CD14-positive monocyte (primary cell): ENCODE measurements at regions not wholly inside any gene's neighbourhood (a gene's known extent, or its start where the extent isn't known, plus 50 kb on each side); places are given as distances from the start of the nearest gene placed in this dataset.

Source experiments
- DNase-seq, 3 donors: peaks; one replicate each; pipeline ENCODE4 v3.0.0-alpha.2; 2011 to 2022
- H2AFZ ChIP-seq: 2 replicates; pipeline ENCODE4 v1.6.0; 2012; ENCODE audit warnings: mild to moderate bottlenecking, low read depth, low read length, inconsistent platforms; ENCODE audit not compliant: insufficient read depth, poor library complexity, severe bottlenecking
- H3K27ac ChIP-seq, 2 donors: 1 replicate in 1 of 2; 2 replicates in 1 of 2; pipeline ENCODE4 v1.5.1; 2012 to 2013; ENCODE audit warnings: low read length in 2 of 2, control low read depth in 1 of 2, inconsistent platforms in 1 of 2, low read depth in 1 of 2, mild to moderate bottlenecking in 1 of 2
- H3K27me3 ChIP-seq, 2 donors: one replicate each; pipeline versions ENCODE4 v1.6.0 to v1.6.1; 2011 to 2013; ENCODE audit warnings: low read length in 2 of 2; ENCODE audit not compliant: control insufficient read depth in 2 of 2, insufficient read depth in 2 of 2
- H3K36me3 ChIP-seq, 2 donors: replicated peaks in 1 of 2; 1 replicate in 1 of 2; 2 replicates in 1 of 2; pipeline versions ENCODE4 v1.5.1 to v1.6.1; 2012 to 2013; ENCODE audit warnings: low read length in 2 of 2, control low read depth in 1 of 2, inconsistent platforms in 1 of 2, mild to moderate bottlenecking in 1 of 2; ENCODE audit not compliant: insufficient read depth in 2 of 2, control insufficient read depth in 1 of 2
- H3K4me1 ChIP-seq, 2 donors: 1 replicate in 1 of 2; 2 replicates in 1 of 2; pipeline versions ENCODE4 v1.5.1 to v1.6.1; 2012 to 2013; ENCODE audit warnings: low read length in 2 of 2, control low read depth in 1 of 2, inconsistent platforms in 1 of 2, mild to moderate bottlenecking in 1 of 2, moderate library complexity in 1 of 2; ENCODE audit not compliant: insufficient read depth in 2 of 2, control insufficient read depth in 1 of 2
- H3K4me2 ChIP-seq: replicated peaks from 2 replicates; pipeline ENCODE3; 2012; ENCODE audit warnings: low read length, moderate library complexity, mild to moderate bottlenecking; ENCODE audit not compliant: poor library complexity, severe bottlenecking; ENCODE audit errors: extremely low read depth
- H3K4me3 ChIP-seq, 3 experiments: fragments of 200-600 bp in 1 of 3; sonication (generic) in 1 of 3; replicated peaks in 1 of 3; 1 replicate in 2 of 3; 2 replicates in 1 of 3; pipeline ENCODE4 v1.5.1; 2011 to 2013; ENCODE audit warnings: low read length in 3 of 3, mild to moderate bottlenecking in 3 of 3, control low read depth in 2 of 3, low read depth in 2 of 3, inconsistent platforms in 1 of 3, moderate library complexity in 1 of 3
- H3K79me2 ChIP-seq: 2 replicates; pipeline ENCODE4 v1.6.0; 2012; ENCODE audit warnings: mild to moderate bottlenecking, control low read depth, inconsistent platforms, low read length, moderate library complexity; ENCODE audit not compliant: insufficient read depth
- H3K9ac ChIP-seq: 2 replicates; pipeline ENCODE4 v1.6.0; 2017; ENCODE audit warnings: low read length, mild to moderate bottlenecking; ENCODE audit not compliant: insufficient read depth, poor library complexity, severe bottlenecking
- H3K9me3 ChIP-seq, 2 donors: replicated peaks in 1 of 2; 1 replicate in 1 of 2; 2 replicates in 1 of 2; pipeline versions ENCODE4 v1.5.1 to v1.6.1; 2012 to 2013; ENCODE audit warnings: low read length in 2 of 2, control low read depth in 1 of 2; ENCODE audit not compliant: control insufficient read depth in 1 of 2, insufficient read depth in 1 of 2
- H4K20me1 ChIP-seq: 2 replicates; pipeline ENCODE4 v1.6.0; 2012; ENCODE audit warnings: mild to moderate bottlenecking, low read length, control low read depth, moderate library complexity; ENCODE audit not compliant: insufficient read depth
- H3K27ac Mint-ChIP-seq, 7 donors: one replicate each; pipeline ENCODE4 v1.8.0; 2020; ENCODE audit warnings: mild to moderate bottlenecking in 7 of 7, mixed read lengths in 7 of 7, moderate library complexity in 6 of 7, inconsistent platforms in 2 of 7
- H3K27me3 Mint-ChIP-seq, 3 donors: one replicate each; pipeline ENCODE4 v1.8.0; 2021 to 2022; ENCODE audit warnings: low read depth in 3 of 3, mild to moderate bottlenecking in 3 of 3, mixed read lengths in 3 of 3, moderate library complexity in 3 of 3, inconsistent platforms in 1 of 3
- H3K36me3 Mint-ChIP-seq, 2 donors: one replicate each; pipeline ENCODE4 v1.8.0; 2020; ENCODE audit warnings: mixed read lengths in 2 of 2, inconsistent platforms in 1 of 2, mild to moderate bottlenecking in 1 of 2
- H3K4me1 Mint-ChIP-seq: one replicate; pipeline ENCODE4 v1.8.0; 2020; ENCODE audit warnings: mild to moderate bottlenecking, mixed read lengths
- H3K4me3 Mint-ChIP-seq, 2 donors: one replicate each; pipeline ENCODE4 v1.8.0; 2020; ENCODE audit warnings: mild to moderate bottlenecking in 2 of 2, mixed read lengths in 2 of 2, moderate library complexity in 1 of 2
- H3K9me3 Mint-ChIP-seq, 7 donors: one replicate each; pipeline ENCODE4 v1.8.0; 2020 to 2022; ENCODE audit warnings: mixed read lengths in 7 of 7, mild to moderate bottlenecking in 6 of 7, moderate library complexity in 6 of 7, inconsistent platforms in 2 of 7
- CTCF ChIP-seq: fragments of 200-600 bp; IDR thresholded peaks from one replicate; pipeline ENCODE4 v1.8.0; 2022; ENCODE audit warnings: antibody characterized with exemption, mild to moderate bottlenecking
- WGBS: methylation state at CpG from one replicate; pipeline ENCODE4 v1.1.5; 2013; ENCODE audit warnings: missing lambda C conversion rate; ENCODE audit not compliant: insufficient coverage; 5-methylcytosine and 5-hydroxymethylcytosine counted together
- intact Hi-C, 2 donors: fragments of 100-400 bp; cut with micrococcal nuclease; formaldehyde crosslinking; loops; one replicate each; pipeline versions ENCODE4 v1.15.0 to v1.15.1; 2023

- H3K79me2 ChIP-seq, result no peaks in the 10 kb centered on the region
- peaks cover 0 to 3% (median 2%) of the 10 kb centered on the region in 7 donors for H3K9me3 Mint-ChIP-seq
Observed at GRCh38 chr2:133884739-133885381, 316.6 kb upstream of the NCKAP5 start.

GRCh38 chr2:133885847-133886246, 317.6 kb upstream of the NCKAP5 start:
- Histone ChIP-seq H3K4me3 (no peak overlapping the region), H4K20me1 (no peaks in the 10 kb centered on the region), H3K4me1 (no peaks in the 10 kb centered on the region), H3K4me2 (no peak overlapping the region), H3K9ac (no peak overlapping the region), H3K27ac (no peak overlapping the region), H3K27me3 (no peaks in the 10 kb centered on the region), H2AFZ (no peak overlapping the region), H3K36me3 (no peaks in the 10 kb centered on the region), H3K9me3 (no peaks in the 10 kb centered on the region), H3K79me2 (no peaks in the 10 kb centered on the region)
- WGBS, result 46% methylated on average over 5 of the region's 5 CpGs
- no peak overlapping the region for H3K4me3 Mint-ChIP-seq
- intact Hi-C loops, result no loop called here
- no peak for TF ChIP-seq CTCF
- peaks cover 4 to 16% (median 6%) of the 10 kb centered on the region in 3 donors for H3K27me3 Mint-ChIP-seq
- no peak overlapping the region for H3K27ac Mint-ChIP-seq
- no peak for DNase-seq
- no peaks in the 10 kb centered on the region for H3K36me3 Mint-ChIP-seq
- H3K9me3 Mint-ChIP-seq, result peaks cover 0 to 3% (median 2%) of the 10 kb centered on the region in 7 donors
- H3K4me1 Mint-ChIP-seq, result no peaks in the 10 kb centered on the region

More at GRCh38 chr2:133884739-133885381, 316.6 kb upstream of the NCKAP5 start:
- H3K4me1 ChIP-seq, result no peaks in the 10 kb centered on the region
- no peaks in the 10 kb centered on the region for H3K4me1 Mint-ChIP-seq
- H3K27me3 ChIP-seq, result no peaks in the 10 kb centered on the region
- TF ChIP-seq CTCF, result no peak
- H2AFZ ChIP-seq, result no peak overlapping the region
- H3K9me3 ChIP-seq, result no peaks in the 10 kb centered on the region
- DNase-seq, result no peak
- no peaks in the 10 kb centered on the region for H3K36me3 Mint-ChIP-seq
- H3K36me3 ChIP-seq, result no peaks in the 10 kb centered on the region
- no peak overlapping the region for H3K9ac ChIP-seq
- H3K4me3 ChIP-seq, result no peak overlapping the region
- H4K20me1 ChIP-seq, result no peaks in the 10 kb centered on the region
- H3K4me3 Mint-ChIP-seq, result no peak overlapping the region
- H3K27ac ChIP-seq, result no peak overlapping the region
- intact Hi-C loops, result no loop called here
- 60% methylated on average over 1 of the region's 2 CpGs for WGBS
- H3K4me2 ChIP-seq, result no peak overlapping the region
- H3K27ac Mint-ChIP-seq, result no peak overlapping the region
- peaks cover 4 to 16% (median 9%) of the 10 kb centered on the region in 3 donors for H3K27me3 Mint-ChIP-seq
